K562 (cell line): ENCODE measurements at regions not wholly inside any gene's neighbourhood (a gene's known extent, or its start where the extent isn't known, plus 50 kb on each side); places are given as distances from the start of the nearest gene placed in this dataset.
A peak's percentile ranks its signal among the peaks of the same experiment; 100 is the strongest.

Source experiments
- ATAC-seq: fragments of 200-7000 bp; cut with Tn5 transposase; 3 replicates; pipeline ENCODE4 v1.9.1; 2020; ENCODE audit warnings: moderate library complexity
- BruUV-seq: library from RNA; stranded (reverse); fragments of 400-500 nt; replicated peaks from 2 replicates; lab custom pipeline; 2021; lab: Mats Ljungman, UMichigan
- CTCF ChIA-PET: fragments of 300-600 bp; formaldehyde crosslinking; extraction: SDS; loops from one replicate; lab custom pipeline; 2021; ENCODE audit warnings: low intra/inter-chr PET ratio; lab: Yijun Ruan, JAX
- POLR2A ChIA-PET: fragments of 300-600, 350-650 bp; sonication (Branson Sonifier 250); formaldehyde crosslinking; extraction: SDS; loops from one replicate; lab custom pipeline; 2021; ENCODE audit warnings: antibody characterized with exemption, inconsistent platforms; lab: Yijun Ruan, JAX
- DNase-seq, 4 experiments: peaks; one replicate each; pipeline versions ENCODE4 v3.0.0 to v3.0.0-alpha.2; 2011 to 2018; ENCODE audit warnings: low spot score in 3 of 4, mixed read lengths in 3 of 4; ENCODE audit errors: extremely low read depth in 1 of 4
- FAIRE-seq: peaks from 2 replicates; lab custom pipeline; 2011; peaks lifted over from hg19 to GRCh38; lab: Jason Lieb, UNC
- H2AFZ ChIP-seq: 2 replicates; pipeline ENCODE4 v1.6.0; 2011; ENCODE audit warnings: low read depth, low read length, control low read depth, inconsistent platforms
- H3K27ac ChIP-seq: fragments of 200-600 bp; 3 replicates; pipeline ENCODE4 v1.8.0; 2011; ENCODE audit warnings: low read depth, mild to moderate bottlenecking, control low read depth, inconsistent platforms, low read length, moderate library complexity, mixed read lengths; ENCODE audit errors: extremely low read depth
- H3K27me3 ChIP-seq, 2 experiments: fragments of 300-600 bp in 1 of 2; 2 replicates in 1 of 2; 3 replicates in 1 of 2; pipeline versions ENCODE4 v1.6.0 to v1.8.0; 2011; ENCODE audit warnings: inconsistent platforms in 2 of 2, low read length in 2 of 2, mild to moderate bottlenecking in 1 of 2, mixed read lengths in 1 of 2, moderate library complexity in 1 of 2; ENCODE audit not compliant: control insufficient read depth in 2 of 2, insufficient read depth in 2 of 2
- H3K36me3 ChIP-seq: fragments of 300-600 bp; 3 replicates; pipeline ENCODE4 v1.8.0; 2011; ENCODE audit warnings: mild to moderate bottlenecking, low read length, inconsistent platforms; ENCODE audit not compliant: control insufficient read depth, insufficient read depth
- H3K4me1 ChIP-seq, 2 experiments: fragments of 200-600 bp in 1 of 2; replicated peaks in 1 of 2; 2 replicates in 1 of 2; 3 replicates in 1 of 2; pipeline versions ENCODE4 v1.5.1 to v1.8.0; 2011; ENCODE audit warnings: inconsistent platforms in 2 of 2, low read length in 2 of 2, mild to moderate bottlenecking in 1 of 2, mixed read lengths in 1 of 2, moderate library complexity in 1 of 2; ENCODE audit not compliant: control insufficient read depth in 2 of 2, insufficient read depth in 2 of 2
- H3K4me2 ChIP-seq: 2 replicates; pipeline ENCODE4 v1.6.1; 2011; ENCODE audit warnings: low read length, control low read depth, inconsistent platforms, mixed read lengths; ENCODE audit not compliant: insufficient read depth
- H3K4me3 ChIP-seq: fragments of 200-600 bp; sonication (generic), shearing (Covaris generic); 2 replicates; pipeline ENCODE4 v1.5.1; 2016; ENCODE audit warnings: control low read depth, inconsistent platforms
- H3K79me2 ChIP-seq: fragments of 200-600 bp; 3 replicates; pipeline ENCODE4 v1.8.0; 2011; ENCODE audit warnings: low read length, inconsistent platforms; ENCODE audit not compliant: control insufficient read depth, insufficient read depth
- H3K9ac ChIP-seq, 2 experiments: 2 replicates each; pipeline versions ENCODE4 v1.6.0 to v1.6.1; 2011; ENCODE audit warnings: low read depth in 2 of 2, low read length in 2 of 2, control low read depth in 1 of 2, inconsistent platforms in 1 of 2, mild to moderate bottlenecking in 1 of 2, mixed read lengths in 1 of 2; ENCODE audit not compliant: insufficient read depth in 1 of 2
- H3K9me1 ChIP-seq: one replicate; pipeline ENCODE4 v1.6.0; 2011; ENCODE audit warnings: inconsistent platforms, mild to moderate bottlenecking, low read length, moderate library complexity; ENCODE audit not compliant: control insufficient read depth, insufficient read depth
- H3K9me3 ChIP-seq: replicated peaks from 2 replicates; pipeline ENCODE4 v1.5.1; 2011; ENCODE audit warnings: low read depth, low read length, inconsistent platforms; ENCODE audit not compliant: control insufficient read depth, insufficient read depth
- H4K20me1 ChIP-seq: replicated peaks from 2 replicates; pipeline ENCODE4 v1.6.1; 2011; ENCODE audit warnings: low read length, inconsistent platforms, mixed read lengths; ENCODE audit not compliant: control insufficient read depth, insufficient read depth
- CREB1 ChIP-seq, 2 experiments: sonication (generic) in 1 of 2; formaldehyde crosslinking in 1 of 2; IDR thresholded peaks; 2 replicates each; pipeline versions ENCODE4 v1.6.1 to v1.8.0; 2012 to 2022; ENCODE audit warnings: inconsistent platforms in 1 of 2, mild to moderate bottlenecking in 1 of 2, missing genetic modification reagents in 1 of 2, moderate library complexity in 1 of 2
- SIN3A ChIP-seq, 2 experiments: fragments of 150-350 bp in 1 of 2; IDR thresholded peaks; 2 replicates each; pipeline ENCODE4 v1.6.1; 2011 to 2016; ENCODE audit warnings: borderline replicate concordance in 2 of 2, low read depth in 2 of 2, low read length in 2 of 2, mild to moderate bottlenecking in 2 of 2, moderate library complexity in 2 of 2; ENCODE audit not compliant: control insufficient read depth in 1 of 2
- ZNF507 ChIP-seq: conservative IDR thresholded peaks from 2 replicates; pipeline ENCODE4 v1.6.1; 2017; ENCODE audit warnings: missing genetic modification characterization, missing compliant biosample characterization
- ZNF778 ChIP-seq: fragments of 450-650 bp; formaldehyde crosslinking; IDR thresholded peaks from 2 replicates; pipeline ENCODE4 v1.4.0; 2020; ENCODE audit warnings: mild to moderate bottlenecking, moderate library complexity
- WGBS: fragments of 100-300 bp; shearing (Covaris generic); methylation state at CpG from one replicate; pipeline ENCODE4 v1.1.6; 2016; ENCODE audit warnings: low coverage, mixed read lengths; ENCODE audit not compliant: insufficient coverage; ENCODE audit errors: missing lambda C conversion rate; 5-methylcytosine and 5-hydroxymethylcytosine counted together
- in situ Hi-C: fragments of 300-500 bp; cut with MboI; formaldehyde crosslinking; loops from 4 replicates; pipeline ENCODE4 v1.15.0; 2018; ENCODE audit warnings: inconsistent platforms, mixed read lengths
- intact Hi-C: fragments of 100-400 bp; cut with micrococcal nuclease; formaldehyde crosslinking; loops from 2 replicates; pipeline ENCODE4 v1.14.2; 2022
- TF ChIP-seq, protein P1 (sequence below): fragments of 250-450 bp; sonication (Bioruptor Pico); IDR thresholded peaks from 2 replicates; pipeline ENCODE4 v1.8.0; 2022; ENCODE audit warnings: inconsistent platforms, mild to moderate bottlenecking, moderate library complexity, borderline replicate concordance
- TF ChIP-seq, protein P2 (sequence below): fragments of 450-650 bp; IDR thresholded peaks from 2 replicates; pipeline ENCODE4 v1.6.1; 2016
- TF ChIP-seq, protein P3 (sequence below), 2 experiments: fragments of 450-650 bp; IDR thresholded peaks; 2 replicates each; pipeline ENCODE4 v1.6.1; 2018; ENCODE audit warnings: mild to moderate bottlenecking in 2 of 2, low read depth in 1 of 2; ENCODE audit not compliant: partially characterized antibody in 2 of 2

DNA sequence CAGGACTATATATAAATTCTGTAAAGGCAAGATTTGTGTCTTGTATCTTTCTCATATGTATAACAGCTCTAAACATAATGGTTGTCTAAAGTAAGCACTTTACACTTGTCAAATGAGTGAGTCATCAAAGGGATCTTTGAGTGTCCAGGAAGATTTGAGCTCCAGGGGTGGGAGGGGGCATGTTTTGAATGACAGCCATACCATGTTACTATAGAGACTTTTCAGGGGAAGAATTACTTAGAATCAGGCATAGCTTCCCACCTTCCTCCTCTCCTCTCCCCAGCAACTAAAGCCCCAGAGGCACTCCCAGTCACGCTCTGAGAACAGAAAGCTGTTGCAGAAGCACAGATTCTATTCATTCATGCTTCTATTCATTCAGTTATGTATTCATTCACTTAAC lies 65.8 kb upstream of the ALK start:
- intact Hi-C loops, result no loop called here
- POLR2A ChIA-PET, result no interaction called here
- Histone ChIP-seq H3K36me3 (no peaks in the 10 kb centered on the region), H3K27ac (no peak overlapping the region), H2AFZ (no peak overlapping the region), H3K9ac (no peak overlapping the region), H3K4me3 (no peak overlapping the region), H3K4me1 (no peaks in the 10 kb centered on the region), H3K9me3 (no peaks in the 10 kb centered on the region), H3K9me1 (no peaks in the 10 kb centered on the region), H3K4me2 (no peak overlapping the region), H3K27me3 (0 out of 5 replicates have a peak, but pooled peaks cover 0 to 6% of the 10 kb centered on the region in 2 experiments), H4K20me1 (no peaks in the 10 kb centered on the region), H3K79me2 (no peaks in the 10 kb centered on the region)
- BruUV-seq, result no TSS peak
- FAIRE-seq (no peak), DNase-seq (no peak), ATAC-seq (no peak)
- CTCF ChIA-PET, result no interaction called here
- 0% methylated on average over 1 of the region's 1 CpG for WGBS
- in situ Hi-C loops, result no loop called here
- TF ChIP-seq, protein P1, sequence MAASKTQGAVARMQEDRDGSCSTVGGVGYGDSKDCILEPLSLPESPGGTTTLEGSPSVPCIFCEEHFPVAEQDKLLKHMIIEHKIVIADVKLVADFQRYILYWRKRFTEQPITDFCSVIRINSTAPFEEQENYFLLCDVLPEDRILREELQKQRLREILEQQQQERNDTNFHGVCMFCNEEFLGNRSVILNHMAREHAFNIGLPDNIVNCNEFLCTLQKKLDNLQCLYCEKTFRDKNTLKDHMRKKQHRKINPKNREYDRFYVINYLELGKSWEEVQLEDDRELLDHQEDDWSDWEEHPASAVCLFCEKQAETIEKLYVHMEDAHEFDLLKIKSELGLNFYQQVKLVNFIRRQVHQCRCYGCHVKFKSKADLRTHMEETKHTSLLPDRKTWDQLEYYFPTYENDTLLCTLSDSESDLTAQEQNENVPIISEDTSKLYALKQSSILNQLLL (CRISPR knock-in tag), result no peak
- TF ChIP-seq, protein P2, sequence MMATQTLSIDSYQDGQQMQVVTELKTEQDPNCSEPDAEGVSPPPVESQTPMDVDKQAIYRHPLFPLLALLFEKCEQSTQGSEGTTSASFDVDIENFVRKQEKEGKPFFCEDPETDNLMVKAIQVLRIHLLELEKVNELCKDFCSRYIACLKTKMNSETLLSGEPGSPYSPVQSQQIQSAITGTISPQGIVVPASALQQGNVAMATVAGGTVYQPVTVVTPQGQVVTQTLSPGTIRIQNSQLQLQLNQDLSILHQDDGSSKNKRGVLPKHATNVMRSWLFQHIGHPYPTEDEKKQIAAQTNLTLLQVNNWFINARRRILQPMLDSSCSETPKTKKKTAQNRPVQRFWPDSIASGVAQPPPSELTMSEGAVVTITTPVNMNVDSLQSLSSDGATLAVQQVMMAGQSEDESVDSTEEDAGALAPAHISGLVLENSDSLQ, result peak; percentile 66
- TF ChIP-seq, protein P3, sequence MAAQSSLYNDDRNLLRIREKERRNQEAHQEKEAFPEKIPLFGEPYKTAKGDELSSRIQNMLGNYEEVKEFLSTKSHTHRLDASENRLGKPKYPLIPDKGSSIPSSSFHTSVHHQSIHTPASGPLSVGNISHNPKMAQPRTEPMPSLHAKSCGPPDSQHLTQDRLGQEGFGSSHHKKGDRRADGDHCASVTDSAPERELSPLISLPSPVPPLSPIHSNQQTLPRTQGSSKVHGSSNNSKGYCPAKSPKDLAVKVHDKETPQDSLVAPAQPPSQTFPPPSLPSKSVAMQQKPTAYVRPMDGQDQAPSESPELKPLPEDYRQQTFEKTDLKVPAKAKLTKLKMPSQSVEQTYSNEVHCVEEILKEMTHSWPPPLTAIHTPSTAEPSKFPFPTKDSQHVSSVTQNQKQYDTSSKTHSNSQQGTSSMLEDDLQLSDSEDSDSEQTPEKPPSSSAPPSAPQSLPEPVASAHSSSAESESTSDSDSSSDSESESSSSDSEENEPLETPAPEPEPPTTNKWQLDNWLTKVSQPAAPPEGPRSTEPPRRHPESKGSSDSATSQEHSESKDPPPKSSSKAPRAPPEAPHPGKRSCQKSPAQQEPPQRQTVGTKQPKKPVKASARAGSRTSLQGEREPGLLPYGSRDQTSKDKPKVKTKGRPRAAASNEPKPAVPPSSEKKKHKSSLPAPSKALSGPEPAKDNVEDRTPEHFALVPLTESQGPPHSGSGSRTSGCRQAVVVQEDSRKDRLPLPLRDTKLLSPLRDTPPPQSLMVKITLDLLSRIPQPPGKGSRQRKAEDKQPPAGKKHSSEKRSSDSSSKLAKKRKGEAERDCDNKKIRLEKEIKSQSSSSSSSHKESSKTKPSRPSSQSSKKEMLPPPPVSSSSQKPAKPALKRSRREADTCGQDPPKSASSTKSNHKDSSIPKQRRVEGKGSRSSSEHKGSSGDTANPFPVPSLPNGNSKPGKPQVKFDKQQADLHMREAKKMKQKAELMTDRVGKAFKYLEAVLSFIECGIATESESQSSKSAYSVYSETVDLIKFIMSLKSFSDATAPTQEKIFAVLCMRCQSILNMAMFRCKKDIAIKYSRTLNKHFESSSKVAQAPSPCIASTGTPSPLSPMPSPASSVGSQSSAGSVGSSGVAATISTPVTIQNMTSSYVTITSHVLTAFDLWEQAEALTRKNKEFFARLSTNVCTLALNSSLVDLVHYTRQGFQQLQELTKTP (IDR thresholded peaks at IDR 0.05; ENCODE audit: low read depth in 1 of 2, partially characterized antibody in 2 of 2), result no peak
- no peak for TF ChIP-seq ZNF778
- no peak for TF ChIP-seq ZNF507 (tag)
- TF ChIP-seq SIN3A (IDR thresholded peaks at IDR 0.05; ENCODE audit: borderline replicate concordance in 2 of 2, control insufficient read depth in 1 of 2, low read depth in 2 of 2, low read length in 2 of 2), result no peak
- TF ChIP-seq CREB1 (IDR thresholded peaks at IDR 0.05), result no peak
- no peak for TF ChIP-seq CREB1 (CRISPR knock-in tag; IDR thresholded peaks at IDR 0.05)
